Upper lobe of right lung (tissue), 1 donor: ENCODE measurements at regions not wholly inside any gene's neighbourhood (a gene's known extent, or its start where the extent isn't known, plus 50 kb on each side); places are given as distances from the start of the nearest gene placed in this dataset.
"Not testable (repeated sequence)": the region's sequence is repeated elsewhere in the genome, so short reads cannot be mapped to it uniquely, and the experiment has no call there.

Source experiments
- ATAC-seq: fragments of 200-7000 bp; cut with Tn5 transposase; one replicate; pipeline ENCODE4 v1.9.1; 2020; ENCODE audit warnings: mild to moderate bottlenecking, moderate library complexity
- DNase-seq: peaks from one replicate; pipeline ENCODE4 v3.0.0-alpha.2; 2020
- H3K27ac ChIP-seq: fragments of 200-600 bp; one replicate; pipeline ENCODE4 v1.8.0; 2022
- H3K27me3 ChIP-seq: fragments of 200-600 bp; one replicate; pipeline ENCODE4 v1.8.0; 2022; ENCODE audit warnings: mild to moderate bottlenecking
- H3K36me3 ChIP-seq: fragments of 200-600 bp; one replicate; pipeline ENCODE4 v1.8.0; 2022
- H3K4me1 ChIP-seq: fragments of 200-600 bp; one replicate; pipeline ENCODE4 v1.8.0; 2022
- H3K4me3 ChIP-seq: fragments of 200-600 bp; one replicate; pipeline ENCODE4 v1.8.0; 2022; ENCODE audit warnings: mild to moderate bottlenecking
- H3K9me3 ChIP-seq: fragments of 200-600 bp; one replicate; pipeline ENCODE4 v1.8.0; 2022
- intact Hi-C: fragments of 100-400 bp; cut with DNase I; formaldehyde crosslinking; loops from one replicate; pipeline ENCODE4 v1.11.0; 2022
- TF ChIP-seq, protein P1 (sequence below): fragments of 200-600 bp; IDR thresholded peaks from one replicate; pipeline ENCODE4 v1.8.0; 2022; ENCODE audit warnings: antibody characterized with exemption
- donor health status: DM: no; HTN: yes; CAD: no; lungs with severe emphysema.

DNA sequence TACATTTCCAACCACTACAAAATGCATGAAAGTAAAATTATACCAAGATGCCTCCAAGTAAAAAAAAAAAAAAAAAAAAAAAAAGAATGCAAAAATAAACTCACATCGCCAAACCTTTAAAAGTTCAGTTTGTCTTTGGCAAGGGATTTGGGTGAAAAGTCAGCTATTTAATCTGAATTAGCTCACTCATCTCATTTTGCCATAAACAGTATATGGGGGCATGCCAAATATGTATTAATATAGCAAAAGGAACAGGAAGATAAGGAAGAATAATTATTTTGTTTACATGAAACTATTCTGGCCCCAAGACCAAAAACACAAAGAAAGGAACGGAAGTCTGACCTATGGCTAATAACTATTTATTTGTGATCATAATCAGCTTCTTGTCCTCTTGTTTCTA lies 114.7 kb upstream of the SLC6A14 start:
- Histone ChIP-seq H3K27me3 (no peaks in the 10 kb centered on the region), H3K9me3 (no peaks in the 10 kb centered on the region), H3K4me1 (no peaks in the 10 kb centered on the region), H3K27ac (no peak overlapping the region), H3K4me3 (no peak overlapping the region), H3K36me3 (no peaks in the 10 kb centered on the region)
- TF ChIP-seq, protein P1, sequence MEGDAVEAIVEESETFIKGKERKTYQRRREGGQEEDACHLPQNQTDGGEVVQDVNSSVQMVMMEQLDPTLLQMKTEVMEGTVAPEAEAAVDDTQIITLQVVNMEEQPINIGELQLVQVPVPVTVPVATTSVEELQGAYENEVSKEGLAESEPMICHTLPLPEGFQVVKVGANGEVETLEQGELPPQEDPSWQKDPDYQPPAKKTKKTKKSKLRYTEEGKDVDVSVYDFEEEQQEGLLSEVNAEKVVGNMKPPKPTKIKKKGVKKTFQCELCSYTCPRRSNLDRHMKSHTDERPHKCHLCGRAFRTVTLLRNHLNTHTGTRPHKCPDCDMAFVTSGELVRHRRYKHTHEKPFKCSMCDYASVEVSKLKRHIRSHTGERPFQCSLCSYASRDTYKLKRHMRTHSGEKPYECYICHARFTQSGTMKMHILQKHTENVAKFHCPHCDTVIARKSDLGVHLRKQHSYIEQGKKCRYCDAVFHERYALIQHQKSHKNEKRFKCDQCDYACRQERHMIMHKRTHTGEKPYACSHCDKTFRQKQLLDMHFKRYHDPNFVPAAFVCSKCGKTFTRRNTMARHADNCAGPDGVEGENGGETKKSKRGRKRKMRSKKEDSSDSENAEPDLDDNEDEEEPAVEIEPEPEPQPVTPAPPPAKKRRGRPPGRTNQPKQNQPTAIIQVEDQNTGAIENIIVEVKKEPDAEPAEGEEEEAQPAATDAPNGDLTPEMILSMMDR: no peak
- DNase-seq: no peak
- intact Hi-C loops: no loop called here
- no peak for ATAC-seq

DNA sequence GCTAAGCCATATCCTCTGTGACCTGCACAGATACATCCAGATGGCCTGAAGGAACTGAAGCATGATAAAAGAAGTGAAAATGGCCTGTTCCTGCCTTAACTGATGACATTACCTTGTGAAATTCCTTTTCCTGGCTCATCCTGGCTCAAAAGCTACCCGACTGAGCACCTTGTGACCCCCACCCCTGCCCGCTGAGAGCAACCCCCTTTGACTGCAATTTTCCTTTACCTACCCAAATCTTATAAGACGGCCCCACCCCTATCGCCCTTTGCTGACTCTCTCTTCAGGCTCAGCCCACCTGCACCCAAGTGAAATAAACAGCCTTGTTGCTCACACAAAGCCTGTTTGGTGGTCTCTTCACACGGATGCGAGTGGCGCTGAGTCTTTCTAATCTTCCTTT lies 104.4 kb upstream of the SLC6A14 start:
- H3K36me3 ChIP-seq, H3K27ac ChIP-seq, H3K4me3 ChIP-seq, DNase-seq, ATAC-seq, H3K9me3 ChIP-seq, H3K27me3 ChIP-seq, intact Hi-C loops, H3K4me1 ChIP-seq: not testable (repeated sequence)

- H3K4me3 ChIP-seq, H3K27ac ChIP-seq, H3K36me3 ChIP-seq, H3K27me3 ChIP-seq, H3K9me3 ChIP-seq, DNase-seq, intact Hi-C loops, H3K4me1 ChIP-seq, ATAC-seq: not testable (repeated sequence)
These were observed 101.6 kb upstream of the SLC6A14 start for GRCh38 chrX:116334797-116335196.

DNA sequence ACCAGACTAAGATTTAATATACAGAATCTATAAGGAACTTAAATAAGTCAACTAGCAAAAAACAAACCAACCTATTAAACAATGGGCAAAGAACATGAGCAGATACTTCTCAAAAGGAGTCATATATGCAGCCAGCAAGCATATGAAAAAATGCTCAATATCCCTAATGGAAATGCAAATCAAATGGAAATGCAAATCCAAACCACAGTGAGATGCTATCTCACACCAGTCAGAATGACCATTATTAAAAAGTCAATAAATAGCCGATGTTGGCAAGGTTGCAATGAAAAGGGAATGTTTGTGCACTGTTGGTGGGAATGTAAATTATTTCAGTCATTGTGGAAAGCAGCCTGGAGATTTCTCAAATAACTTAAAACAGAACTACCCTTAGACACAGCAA lies 97.0 kb upstream of the SLC6A14 start:
- Histone ChIP-seq H3K4me1 (no peaks in the 10 kb centered on the region), H3K27ac (no peak overlapping the region), H3K4me3 (no peak overlapping the region), H3K27me3 (no peaks in the 10 kb centered on the region), H3K36me3 (no peaks in the 10 kb centered on the region), H3K9me3 (no peaks in the 10 kb centered on the region)
- DNase-seq: no peak
- intact Hi-C loops: no loop called here
- ATAC-seq: no peak
- TF ChIP-seq, protein P1: no peak

GRCh38 chrX:116342903-116343302 lies 93.5 kb upstream of the SLC6A14 start:
- Histone ChIP-seq H3K27me3 (no peaks in the 10 kb centered on the region), H3K4me3 (no peak overlapping the region), H3K9me3 (no peaks in the 10 kb centered on the region), H3K4me1 (no peaks in the 10 kb centered on the region), H3K36me3 (no peaks in the 10 kb centered on the region), H3K27ac (no peak overlapping the region)
- TF ChIP-seq, protein P1: no peak
- DNase-seq: no peak
- intact Hi-C loops: no loop called here
- no peak for ATAC-seq

DNA sequence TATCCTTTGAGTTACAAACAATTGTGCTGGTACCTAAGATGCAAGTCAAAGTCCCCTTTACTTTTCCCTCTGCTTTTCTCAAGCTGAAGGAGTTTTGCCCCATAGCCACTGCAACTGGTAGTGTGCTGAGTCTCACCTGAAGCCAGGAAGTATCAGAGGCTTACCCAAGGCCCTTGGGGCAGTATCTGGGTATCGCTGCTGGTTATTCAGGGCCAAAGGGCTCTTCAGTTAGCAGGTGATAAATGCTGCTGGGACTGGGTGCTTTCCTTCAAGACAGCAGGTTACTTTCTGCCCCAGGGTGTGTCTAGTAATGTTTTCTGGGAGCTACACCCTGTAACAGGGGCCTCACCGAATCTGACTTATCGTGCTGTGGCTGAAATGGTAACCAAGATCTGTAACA lies 90.4 kb upstream of the SLC6A14 start:
- intact Hi-C loops: no loop called here
- Histone ChIP-seq H3K27me3 (no peaks in the 10 kb centered on the region), H3K27ac (no peak overlapping the region), H3K4me3 (no peak overlapping the region), H3K9me3 (no peaks in the 10 kb centered on the region), H3K36me3 (no peaks in the 10 kb centered on the region), H3K4me1 (no peaks in the 10 kb centered on the region)
- TF ChIP-seq, protein P1: no peak
- ATAC-seq (no peak), DNase-seq (no peak)

DNA sequence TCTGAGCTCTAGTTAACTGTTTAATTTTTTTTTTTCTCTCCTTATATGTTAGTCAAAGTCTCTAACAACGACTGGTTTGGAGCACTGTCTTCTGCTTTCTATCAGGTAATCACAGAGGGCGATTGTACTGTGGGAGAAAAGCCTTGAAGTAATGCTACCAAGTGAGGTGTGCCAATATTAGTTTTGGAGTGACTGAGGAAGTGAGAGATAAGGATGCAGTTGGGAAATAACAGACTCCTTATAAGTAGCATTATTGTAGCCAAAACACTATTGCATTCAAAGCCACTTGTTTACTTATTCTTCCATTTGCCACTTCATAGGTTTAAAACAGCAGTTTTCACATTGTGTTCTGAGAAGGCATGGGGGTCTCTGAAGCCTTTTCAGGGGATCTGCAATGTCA lies 79.1 kb upstream of the SLC6A14 start:
- no peaks in the 10 kb centered on the region for H3K27me3 ChIP-seq
- TF ChIP-seq, protein P1: no peak
- H3K4me1 ChIP-seq: no peaks in the 10 kb centered on the region
- no peak for DNase-seq
- no peaks in the 10 kb centered on the region for H3K36me3 ChIP-seq
- no peak overlapping the region for H3K27ac ChIP-seq
- no peaks in the 10 kb centered on the region for H3K9me3 ChIP-seq
- intact Hi-C loops: no loop called here
- no peak overlapping the region for H3K4me3 ChIP-seq
- ATAC-seq: peak; percentile 45
